HL-60 (cell line): ENCODE measurements at regions not wholly inside any gene's neighbourhood (a gene's known extent, or its start where the extent isn't known, plus 50 kb on each side); places are given as distances from the start of the nearest gene placed in this dataset.

ENCODE experiments used
- DNase-seq, 2 experiments: peaks; one replicate each; pipeline ENCODE4 v3.0.0-alpha.2; 2010 to 2020; ENCODE audit warnings: low read depth in 1 of 2, low spot score in 1 of 2
- H3K27ac ChIP-seq: fragments of 250-450 bp; sonication (Bioruptor Pico); replicated peaks from 2 replicates; pipeline ENCODE4 v1.5.1; 2020; ENCODE audit warnings: mild to moderate bottlenecking, moderate library complexity
- H3K27me3 ChIP-seq: fragments of 250-450 bp; sonication (Bioruptor Pico); 2 replicates; pipeline ENCODE4 v1.5.1; 2021; ENCODE audit warnings: mild to moderate bottlenecking, moderate library complexity; ENCODE audit not compliant: insufficient read depth, poor library complexity, severe bottlenecking
- H3K4me3 ChIP-seq: replicated peaks from 2 replicates; pipeline ENCODE4 v1.5.1; 2011; ENCODE audit warnings: mild to moderate bottlenecking, control low read depth, low read length; ENCODE audit not compliant: insufficient read depth
- CTCF ChIP-seq: IDR thresholded peaks from one replicate; pipeline ENCODE4 v1.5.1; 2011; ENCODE audit warnings: low read length, control low read depth, inconsistent platforms; ENCODE audit not compliant: insufficient read depth
- GABPA ChIP-seq: IDR thresholded peaks from 2 replicates; pipeline ENCODE4 v1.6.1; 2012; ENCODE audit warnings: low read depth
- POLR2AphosphoS5 ChIP-seq: IDR thresholded peaks from 2 replicates; pipeline ENCODE4 v1.6.1; 2012; ENCODE audit warnings: low read depth
- REST ChIP-seq: IDR thresholded peaks from 2 replicates; pipeline ENCODE4 v1.6.1; 2012; ENCODE audit warnings: low read depth; ENCODE audit not compliant: insufficient replicate concordance
- SPI1 ChIP-seq: IDR thresholded peaks from 2 replicates; pipeline ENCODE4 v1.6.1; 2012; ENCODE audit warnings: low read depth, mild to moderate bottlenecking, borderline replicate concordance

GRCh38 chr13:110978390-110978789, 63.5 kb upstream of the ANKRD10 start:
- Histone ChIP-seq H3K4me3 (no peak overlapping the region), H3K27me3 (peaks cover 13% of the 10 kb centered on the region), H3K27ac (no peak overlapping the region)
- no peak for TF ChIP-seq SPI1
- TF ChIP-seq REST, result no peak
- no peak for TF ChIP-seq POLR2AphosphoS5
- no peak for TF ChIP-seq GABPA
- no peak for TF ChIP-seq CTCF
- no peak for DNase-seq

- no peak overlapping the region for H3K4me3 ChIP-seq
- DNase-seq, result no peak
- TF ChIP-seq REST (no peak), GABPA (no peak), CTCF (no peak)
- H3K27ac ChIP-seq, result no peak overlapping the region
- peaks cover 14% of the 10 kb centered on the region for H3K27me3 ChIP-seq
Observed at GRCh38 chr13:110976785-110977184, 61.9 kb upstream of the ANKRD10 start.

GRCh38 chr13:110973007-110973700, 58.3 kb upstream of the ANKRD10 start:
- Histone ChIP-seq H3K27ac (no peak overlapping the region), H3K4me3 (no peak overlapping the region), H3K27me3 (peaks cover 17% of the 10 kb centered on the region)
- no peak for TF ChIP-seq CTCF
- TF ChIP-seq GABPA, result no peak
- TF ChIP-seq REST, result no peak
- TF ChIP-seq POLR2AphosphoS5, result no peak
- no peak for TF ChIP-seq SPI1
- DNase-seq, result no peak
